CD4-positive, CD25-positive, alpha-beta regulatory T cell (primary cell): ENCODE measurements at regions not wholly inside any gene's neighbourhood (a gene's known extent, or its start where the extent isn't known, plus 50 kb on each side); places are given as distances from the start of the nearest gene placed in this dataset.

Source experiments
- ATAC-seq, 2 donors: fragments of 150-1000 bp; cut with Tn5 transposase; one replicate each; pipeline ENCODE4 v1.10.0; 2021; ENCODE audit warnings: low read depth in 2 of 2, moderate number of reproducible peaks in 2 of 2, moderate library complexity in 1 of 2
- DNase-seq, 3 donors: peaks; one replicate each; pipeline versions ENCODE4 v3.0.0 to v3.0.0-alpha.2; 2012 to 2022; ENCODE audit warnings: mixed read lengths in 1 of 3
- H3K27ac ChIP-seq: one replicate; pipeline ENCODE4 v1.7.0; 2013; ENCODE audit warnings: mild to moderate bottlenecking, low read length; ENCODE audit not compliant: insufficient read depth, poor library complexity, severe bottlenecking
- H3K27me3 ChIP-seq: one replicate; pipeline ENCODE4 v1.7.0; 2013; ENCODE audit warnings: low read length; ENCODE audit not compliant: control insufficient read depth, insufficient read depth
- H3K36me3 ChIP-seq: one replicate; pipeline ENCODE4 v1.7.0; 2013; ENCODE audit warnings: mild to moderate bottlenecking, low read length, moderate library complexity; ENCODE audit not compliant: control insufficient read depth, insufficient read depth
- H3K4me1 ChIP-seq: 2 replicates; pipeline ENCODE4 v1.7.0; 2013; ENCODE audit warnings: mild to moderate bottlenecking, low read length; ENCODE audit not compliant: insufficient read depth, control insufficient read depth, poor library complexity, severe bottlenecking
- H3K4me3 ChIP-seq: one replicate; pipeline ENCODE4 v1.7.0; 2013; ENCODE audit warnings: low read depth, mild to moderate bottlenecking, low read length, moderate library complexity
- H3K9me3 ChIP-seq, 2 experiments: 1 replicate in 1 of 2; 2 replicates in 1 of 2; pipeline ENCODE4 v1.7.0; 2013; ENCODE audit warnings: low read length in 2 of 2, mild to moderate bottlenecking in 1 of 2, moderate library complexity in 1 of 2; ENCODE audit not compliant: control insufficient read depth in 2 of 2
- H3K27ac Mint-ChIP-seq, 3 donors: one replicate each; pipeline ENCODE4 v1.8.0; 2020 to 2022; ENCODE audit warnings: mild to moderate bottlenecking in 3 of 3, mixed read lengths in 3 of 3, moderate library complexity in 2 of 3
- H3K27me3 Mint-ChIP-seq: one replicate; pipeline ENCODE4 v1.8.0; 2022; ENCODE audit warnings: mild to moderate bottlenecking, mixed read lengths
- H3K36me3 Mint-ChIP-seq: one replicate; pipeline ENCODE4 v1.8.0; 2020; ENCODE audit warnings: mixed read lengths
- H3K4me1 Mint-ChIP-seq, 4 donors: one replicate each; pipeline ENCODE4 v1.8.0; 2020 to 2022; ENCODE audit warnings: mixed read lengths in 4 of 4, mild to moderate bottlenecking in 1 of 4
- H3K4me3 Mint-ChIP-seq, 4 donors: one replicate each; pipeline ENCODE4 v1.8.0; 2020 to 2022; ENCODE audit warnings: mild to moderate bottlenecking in 4 of 4, mixed read lengths in 4 of 4, moderate library complexity in 3 of 4
- H3K9me3 Mint-ChIP-seq, 7 donors: one replicate each; pipeline ENCODE4 v1.8.0; 2020 to 2022; ENCODE audit warnings: mixed read lengths in 7 of 7, mild to moderate bottlenecking in 3 of 7, moderate library complexity in 2 of 7

DNA sequence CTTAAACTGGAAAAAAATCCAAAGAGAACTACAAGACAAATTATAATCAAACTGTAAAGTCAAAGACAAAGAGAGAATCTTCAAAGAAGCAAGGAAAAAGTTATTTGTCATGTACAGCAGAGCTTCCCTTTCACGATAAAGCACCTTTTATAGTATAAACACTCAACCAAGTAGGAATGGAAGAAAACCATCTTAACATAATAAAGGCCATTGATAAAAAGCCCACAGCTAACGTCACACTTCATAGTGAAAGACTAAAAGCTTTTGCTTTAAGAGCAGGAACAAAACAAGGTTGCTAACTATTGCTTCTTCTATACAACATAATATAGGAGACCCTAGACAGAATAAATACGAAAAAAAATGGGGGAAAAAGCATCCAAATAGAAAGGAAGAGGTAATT is 595.7 kb upstream of the POU3F4 start:
- no peak overlapping the region for H3K4me3 Mint-ChIP-seq
- Histone ChIP-seq H3K4me3 (no peak overlapping the region), H3K27ac (no peak overlapping the region), H3K4me1 (no peaks in the 10 kb centered on the region), H3K9me3 (no peaks in the 10 kb centered on the region), H3K27me3 (no peaks in the 10 kb centered on the region), H3K36me3 (no peaks in the 10 kb centered on the region)
- DNase-seq (no peak), ATAC-seq (no peak)
- no peaks in the 10 kb centered on the region for H3K4me1 Mint-ChIP-seq
- no peaks in the 10 kb centered on the region for H3K36me3 Mint-ChIP-seq
- H3K27me3 Mint-ChIP-seq, result no peaks in the 10 kb centered on the region
- no peak overlapping the region for H3K27ac Mint-ChIP-seq
- H3K9me3 Mint-ChIP-seq, result peaks cover 0 to 3% (median 0%) of the 10 kb centered on the region in 7 donors

DNA sequence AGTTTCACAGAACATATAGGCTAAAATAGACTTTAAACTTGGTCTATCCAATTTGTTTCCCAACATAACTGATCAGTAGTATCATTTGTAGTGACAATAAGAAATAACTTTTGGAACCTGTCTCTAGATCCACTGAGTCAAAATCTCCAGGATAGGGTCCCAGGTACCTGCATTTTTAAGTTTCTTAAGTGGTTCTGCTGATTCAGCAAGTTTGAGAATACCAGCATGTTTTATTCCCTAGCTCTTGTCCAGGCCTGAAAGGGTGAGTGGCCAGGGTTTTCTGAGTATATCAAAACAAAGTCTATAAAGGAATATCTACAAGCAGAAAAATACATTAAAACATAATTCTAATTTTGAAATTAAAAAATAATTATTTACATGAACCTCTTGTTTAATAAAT is 573.1 kb upstream of the POU3F4 start:
- no peak for DNase-seq
- no peaks in the 10 kb centered on the region for H3K27me3 Mint-ChIP-seq
- no peaks in the 10 kb centered on the region for H3K4me1 Mint-ChIP-seq
- Histone ChIP-seq H3K27me3 (no peaks in the 10 kb centered on the region), H3K27ac (no peak overlapping the region), H3K4me1 (no peaks in the 10 kb centered on the region), H3K4me3 (no peak overlapping the region), H3K9me3 (no peaks in the 10 kb centered on the region), H3K36me3 (no peaks in the 10 kb centered on the region)
- ATAC-seq, result no peak
- no peak overlapping the region for H3K27ac Mint-ChIP-seq
- peaks cover 0 to 10% (median 0%) of the 10 kb centered on the region in 7 donors for H3K9me3 Mint-ChIP-seq
- no peaks in the 10 kb centered on the region for H3K36me3 Mint-ChIP-seq
- H3K4me3 Mint-ChIP-seq, result no peak overlapping the region

DNA sequence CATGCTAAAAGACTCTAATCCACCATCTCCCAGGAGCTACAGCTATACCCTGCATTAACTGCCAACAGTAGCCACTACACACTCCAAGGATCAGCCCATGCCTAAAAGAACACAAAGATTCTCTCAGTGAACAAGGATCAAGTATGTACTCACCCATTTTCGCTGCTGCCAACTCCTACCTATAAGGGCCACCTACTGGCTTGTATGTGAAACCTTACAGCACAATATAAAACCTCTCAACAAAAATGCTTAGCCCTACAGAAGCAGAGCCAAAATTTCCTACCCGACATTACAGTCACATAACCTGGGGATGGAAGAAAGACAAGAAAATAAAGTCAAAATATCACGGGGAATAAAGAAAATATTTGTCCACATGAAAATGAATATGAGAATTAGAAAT is 562.8 kb upstream of the POU3F4 start:
- H3K36me3 ChIP-seq, result no peaks in the 10 kb centered on the region
- no peak for ATAC-seq
- no peaks in the 10 kb centered on the region for H3K36me3 Mint-ChIP-seq
- DNase-seq, result no peak
- no peaks in the 10 kb centered on the region for H3K9me3 ChIP-seq
- no peaks in the 10 kb centered on the region for H3K4me1 ChIP-seq
- peaks cover 0 to 14% (median 3%) of the 10 kb centered on the region in 7 donors for H3K9me3 Mint-ChIP-seq
- H3K4me3 Mint-ChIP-seq, result no peak overlapping the region
- H3K4me3 ChIP-seq, result no peak overlapping the region
- H3K27me3 Mint-ChIP-seq, result no peaks in the 10 kb centered on the region
- no peaks in the 10 kb centered on the region for H3K27me3 ChIP-seq
- H3K27ac ChIP-seq, result no peak overlapping the region
- no peaks in the 10 kb centered on the region for H3K4me1 Mint-ChIP-seq
- H3K27ac Mint-ChIP-seq, result no peak overlapping the region

DNA sequence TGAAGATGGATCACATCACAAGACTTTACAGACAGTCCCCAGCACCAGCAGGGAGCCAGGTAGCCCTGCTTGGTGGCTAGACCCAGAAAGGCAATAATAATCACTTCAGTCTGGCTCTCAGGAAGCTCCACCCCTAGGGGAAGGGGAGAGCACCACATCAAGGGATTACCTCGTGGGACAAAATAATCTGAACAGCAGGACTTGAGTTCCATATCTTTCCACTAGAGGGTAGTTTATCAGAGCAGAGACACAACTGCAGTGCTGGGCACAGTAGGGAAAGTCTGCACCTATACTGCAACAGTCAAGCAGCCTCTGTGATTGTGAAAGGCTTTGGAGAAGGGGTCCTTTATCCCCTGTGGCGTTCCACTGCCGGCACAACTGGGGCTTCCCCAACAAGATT is 547.0 kb upstream of the POU3F4 start:
- H3K36me3 Mint-ChIP-seq, result no peaks in the 10 kb centered on the region
- H3K4me1 Mint-ChIP-seq, result peaks cover 0 to 5% (median 0%) of the 10 kb centered on the region in 4 donors
- no peak overlapping the region for H3K4me3 Mint-ChIP-seq
- ATAC-seq (no peak), DNase-seq (no peak)
- no peaks in the 10 kb centered on the region for H3K36me3 ChIP-seq
- H3K4me1 ChIP-seq, result no peaks in the 10 kb centered on the region
- H3K4me3 ChIP-seq, result no peak overlapping the region
- no peak overlapping the region for H3K27ac Mint-ChIP-seq
- no peaks in the 10 kb centered on the region for H3K27me3 Mint-ChIP-seq
- no peaks in the 10 kb centered on the region for H3K9me3 ChIP-seq
- no peak overlapping the region for H3K27ac ChIP-seq
- no peaks in the 10 kb centered on the region for H3K27me3 ChIP-seq
- peaks cover 0 to 3% (median 0%) of the 10 kb centered on the region in 7 donors for H3K9me3 Mint-ChIP-seq

DNA sequence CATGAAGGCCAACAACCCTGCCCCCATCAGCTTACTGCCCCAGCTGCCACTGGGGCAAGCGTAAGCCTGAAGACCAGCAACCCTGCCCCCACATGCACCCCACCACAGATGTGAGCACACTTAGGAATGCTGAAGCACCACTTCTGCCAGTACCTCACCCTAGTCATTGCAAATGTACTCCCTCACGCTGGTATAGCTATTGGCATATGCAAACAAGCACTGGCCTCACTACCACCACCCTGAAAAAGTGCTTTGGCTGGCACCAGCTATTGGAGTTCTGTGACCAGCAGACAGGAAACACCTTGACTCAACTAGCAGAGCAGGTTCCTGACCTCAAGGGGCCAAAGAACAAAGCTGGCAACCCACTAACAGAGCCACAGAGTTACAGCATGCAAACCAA is 534.4 kb upstream of the POU3F4 start:
- no peak for ATAC-seq
- no peak overlapping the region for H3K4me3 ChIP-seq
- H3K36me3 Mint-ChIP-seq, result no peaks in the 10 kb centered on the region
- H3K4me1 Mint-ChIP-seq, result no peaks in the 10 kb centered on the region
- peaks cover 0 to 3% (median 0%) of the 10 kb centered on the region in 7 donors for H3K9me3 Mint-ChIP-seq
- H3K27ac ChIP-seq, result no peak overlapping the region
- H3K27ac Mint-ChIP-seq, result no peak overlapping the region
- H3K9me3 ChIP-seq, result no peaks in the 10 kb centered on the region
- no peaks in the 10 kb centered on the region for H3K27me3 ChIP-seq
- no peaks in the 10 kb centered on the region for H3K4me1 ChIP-seq
- no peak for DNase-seq
- no peaks in the 10 kb centered on the region for H3K27me3 Mint-ChIP-seq
- H3K4me3 Mint-ChIP-seq, result no peak overlapping the region
- H3K36me3 ChIP-seq, result no peaks in the 10 kb centered on the region

DNA sequence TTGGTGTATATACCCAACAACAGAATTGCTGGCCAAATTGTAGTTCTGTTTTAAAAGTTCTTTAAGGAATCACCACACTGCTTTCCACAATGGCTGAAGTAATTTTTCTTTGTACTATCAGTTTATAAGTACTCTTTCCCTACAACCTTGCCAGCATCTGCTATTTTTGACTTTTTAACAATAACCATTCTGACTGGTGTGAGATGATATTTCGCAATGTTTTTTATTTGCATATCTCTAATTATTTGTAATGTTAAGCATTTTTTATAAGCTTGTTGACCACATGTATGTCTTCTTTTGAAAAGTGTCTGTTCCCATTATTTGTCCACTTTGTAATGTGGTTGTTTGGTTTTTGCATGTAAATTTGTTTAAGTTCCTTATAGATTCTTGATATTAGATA is 509.9 kb upstream of the POU3F4 start:
- H3K27ac ChIP-seq, result no peak overlapping the region
- ATAC-seq (no peak), DNase-seq (no peak)
- no peaks in the 10 kb centered on the region for H3K36me3 ChIP-seq
- no peak overlapping the region for H3K4me3 Mint-ChIP-seq
- H3K4me3 ChIP-seq, result no peak overlapping the region
- H3K9me3 ChIP-seq, result no peaks in the 10 kb centered on the region
- H3K4me1 ChIP-seq, result no peaks in the 10 kb centered on the region
- H3K36me3 Mint-ChIP-seq, result no peaks in the 10 kb centered on the region
- no peaks in the 10 kb centered on the region for H3K4me1 Mint-ChIP-seq
- H3K27me3 Mint-ChIP-seq, result no peaks in the 10 kb centered on the region
- H3K9me3 Mint-ChIP-seq, result peaks cover 0 to 6% (median 0%) of the 10 kb centered on the region in 7 donors
- H3K27ac Mint-ChIP-seq, result no peak overlapping the region
- H3K27me3 ChIP-seq, result no peaks in the 10 kb centered on the region

DNA sequence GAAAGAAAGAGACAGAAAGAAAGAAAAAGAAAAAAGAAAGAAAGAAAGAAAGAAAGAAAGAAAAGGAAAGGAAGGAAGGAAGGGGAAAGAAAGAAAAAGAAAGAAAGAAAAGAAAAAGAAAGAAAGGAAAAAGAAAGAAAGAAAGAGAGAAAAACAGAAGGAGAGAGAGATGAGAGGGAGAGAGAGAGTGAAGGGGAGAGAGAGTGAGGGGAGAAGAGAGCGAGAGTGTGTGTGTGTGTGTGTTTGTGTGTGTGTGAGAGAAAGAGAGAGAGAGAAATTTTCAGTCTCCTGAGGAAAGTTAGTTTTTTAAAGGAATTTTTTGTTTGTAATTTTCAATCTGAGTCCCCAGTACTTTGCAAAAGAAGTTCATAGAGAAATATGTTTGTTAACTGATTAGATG is 504.1 kb upstream of the POU3F4 start:
- Mint-ChIP-seq H3K4me3 (no peak overlapping the region), H3K36me3 (no peaks in the 10 kb centered on the region), H3K9me3 (peaks cover 0 to 3% (median 0%) of the 10 kb centered on the region in 7 donors), H3K4me1 (no peaks in the 10 kb centered on the region), H3K27me3 (no peaks in the 10 kb centered on the region), H3K27ac (no peak overlapping the region)
- ATAC-seq (no peak), DNase-seq (no peak)
- Histone ChIP-seq H3K27ac (no peak overlapping the region), H3K4me3 (no peak overlapping the region), H3K4me1 (no peaks in the 10 kb centered on the region), H3K27me3 (no peaks in the 10 kb centered on the region), H3K36me3 (no peaks in the 10 kb centered on the region), H3K9me3 (no peaks in the 10 kb centered on the region)

DNA sequence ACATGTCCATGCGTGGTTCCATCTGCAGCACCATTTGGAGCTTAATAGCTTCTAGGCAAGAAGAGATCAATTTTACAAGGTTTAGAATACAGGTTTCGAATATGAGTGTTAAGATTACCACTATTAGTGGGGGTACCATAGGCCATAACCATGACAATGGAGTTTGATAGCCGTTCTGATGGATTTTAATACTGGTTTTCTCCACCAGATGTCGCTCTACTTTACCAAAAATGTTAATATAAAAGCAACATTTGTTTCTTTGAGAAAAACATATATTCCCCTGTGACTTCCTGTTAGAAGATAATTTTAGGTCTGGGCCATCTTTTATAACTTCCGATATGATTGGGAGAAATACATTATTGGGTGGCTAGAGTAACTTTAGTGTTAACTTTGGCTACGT is 499.7 kb upstream of the POU3F4 start:
- ATAC-seq, result no peak
- Histone ChIP-seq H3K4me3 (no peak overlapping the region), H3K27me3 (no peaks in the 10 kb centered on the region), H3K36me3 (no peaks in the 10 kb centered on the region), H3K4me1 (no peaks in the 10 kb centered on the region), H3K9me3 (no peaks in the 10 kb centered on the region), H3K27ac (no peak overlapping the region)
- DNase-seq, result peak in 1 of 3 donors; percentile 12
- H3K4me1 Mint-ChIP-seq, result no peaks in the 10 kb centered on the region
- no peak overlapping the region for H3K27ac Mint-ChIP-seq
- no peaks in the 10 kb centered on the region for H3K27me3 Mint-ChIP-seq
- H3K9me3 Mint-ChIP-seq, result peaks cover 0 to 2% (median 0%) of the 10 kb centered on the region in 7 donors
- no peak overlapping the region for H3K4me3 Mint-ChIP-seq
- no peaks in the 10 kb centered on the region for H3K36me3 Mint-ChIP-seq
